ENCODE measurements at regions not wholly inside any gene's neighbourhood (a gene's known extent, or its start where the extent isn't known, plus 50 kb on each side); places are given as distances from the start of the nearest gene placed in this dataset.

DNA sequence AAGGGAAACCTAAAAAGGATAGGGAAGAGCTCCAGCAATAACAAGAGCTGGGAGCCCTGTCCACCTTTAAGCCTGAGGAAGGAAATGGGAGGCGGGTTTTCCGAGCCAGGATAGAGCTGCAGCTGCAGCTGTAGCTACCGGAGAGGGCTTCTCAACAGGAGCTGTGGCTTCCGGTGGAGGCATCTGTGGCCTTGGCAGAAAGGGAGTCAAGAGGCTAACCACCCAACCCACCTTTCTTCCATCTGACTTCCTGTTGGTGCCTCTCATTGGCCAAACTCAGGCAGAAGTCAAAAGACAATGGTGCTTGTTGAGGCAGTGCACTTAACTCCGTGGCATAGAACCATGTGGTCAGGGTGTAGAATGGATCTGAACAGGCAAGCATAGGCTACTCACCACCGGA lies 313.1 kb upstream of the DAB1 start:
- Histone ChIP-seq H3K9ac (ENCODE audit: extremely low read depth, low read length, poor library complexity, severe bottlenecking) (no peak overlapping the region), H3K4me3 (ENCODE audit: low read length) (no peak overlapping the region), H3K36me3 (ENCODE audit: control insufficient read depth, insufficient read depth, low read length) (no peaks in the 10 kb centered on the region), H3K4me1 (ENCODE audit: control insufficient read depth, insufficient read depth, low read length) (no peaks in the 10 kb centered on the region), H3K9me3 (ENCODE audit: control insufficient read depth, low read length) (no peaks in the 10 kb centered on the region), H3K27me3 (ENCODE audit: control insufficient read depth, insufficient read depth, low read length, poor library complexity, severe bottlenecking) (peaks cover 42% of the 10 kb centered on the region), H3K27ac (ENCODE audit: low read depth, low read length) (no peak overlapping the region)
- DNase-seq, result no peak
- no peaks in the 10 kb centered on the region for H3K36me3 Mint-ChIP-seq (ENCODE audit: low read depth)
- H3K4me3 Mint-ChIP-seq, result no peak overlapping the region
- H3K27me3 Mint-ChIP-seq (ENCODE audit: insufficient read depth), result peaks cover 56% of the 10 kb centered on the region
- TF ChIP-seq CTCF (conservative IDR thresholded peaks at IDR 0.05), result no peak
- 91 to 93% methylated on average over 5 to 6 of the region's 6 CpGs for WGBS, 2 experiments (ENCODE audit: insufficient coverage in 1 of 2, insufficient read length in 1 of 2)
- H3K4me1 Mint-ChIP-seq, result peaks cover 2% of the 10 kb centered on the region
- H3K9me3 Mint-ChIP-seq, result no peaks in the 10 kb centered on the region
- H3K27ac Mint-ChIP-seq, result no peak overlapping the region

GRCh38 chr1:57729181-57729580 lies 305.3 kb upstream of the DAB1 start:
- H3K27me3 ChIP-seq (ENCODE audit: control insufficient read depth, insufficient read depth, low read length, poor library complexity, severe bottlenecking), result peaks cover 88% of the 10 kb centered on the region
- no peak overlapping the region for H3K4me3 ChIP-seq (ENCODE audit: low read length)
- no peak for DNase-seq
- no peak for TF ChIP-seq CTCF (conservative IDR thresholded peaks at IDR 0.05)
- no peaks in the 10 kb centered on the region for H3K9me3 ChIP-seq (ENCODE audit: control insufficient read depth, low read length)
- Mint-ChIP-seq H3K27ac (no peak overlapping the region), H3K27me3 (ENCODE audit: insufficient read depth) (peaks cover 92% of the 10 kb centered on the region), H3K9me3 (no peaks in the 10 kb centered on the region), H3K4me1 (peaks cover 12% of the 10 kb centered on the region), H3K36me3 (ENCODE audit: low read depth) (no peaks in the 10 kb centered on the region), H3K4me3 (no peak overlapping the region)
- WGBS, 2 experiments (ENCODE audit: insufficient coverage in 1 of 2, insufficient read length in 1 of 2), result 95 to 100% methylated on average over 3 to 7 of the region's 7 CpGs
- no peak overlapping the region for H3K27ac ChIP-seq (ENCODE audit: low read depth, low read length)
- no peak overlapping the region for H3K9ac ChIP-seq (ENCODE audit: extremely low read depth, low read length, poor library complexity, severe bottlenecking)
- H3K36me3 ChIP-seq (ENCODE audit: control insufficient read depth, insufficient read depth, low read length), result no peaks in the 10 kb centered on the region
- no peaks in the 10 kb centered on the region for H3K4me1 ChIP-seq (ENCODE audit: control insufficient read depth, insufficient read depth, low read length)

GRCh38 chr1:57727121-57727520 lies 303.3 kb upstream of the DAB1 start:
- WGBS, 2 experiments (ENCODE audit: insufficient coverage in 1 of 2, insufficient read length in 1 of 2), result 90 to 94% methylated on average over 5 of the region's 5 CpGs
- Mint-ChIP-seq H3K27me3 (ENCODE audit: insufficient read depth) (peaks cover 90% of the 10 kb centered on the region), H3K27ac (no peak overlapping the region), H3K9me3 (no peaks in the 10 kb centered on the region), H3K4me1 (peaks cover 25% of the 10 kb centered on the region), H3K4me3 (no peak overlapping the region), H3K36me3 (ENCODE audit: low read depth) (no peaks in the 10 kb centered on the region)
- H3K36me3 ChIP-seq (ENCODE audit: control insufficient read depth, insufficient read depth, low read length), result no peaks in the 10 kb centered on the region
- peaks cover 3% of the 10 kb centered on the region for H3K4me1 ChIP-seq (ENCODE audit: control insufficient read depth, insufficient read depth, low read length)
- no peak overlapping the region for H3K9ac ChIP-seq (ENCODE audit: extremely low read depth, low read length, poor library complexity, severe bottlenecking)
- no peak overlapping the region for H3K27ac ChIP-seq (ENCODE audit: low read depth, low read length)
- TF ChIP-seq CTCF (conservative IDR thresholded peaks at IDR 0.05), result no peak
- H3K4me3 ChIP-seq (ENCODE audit: low read length), result no peak overlapping the region
- no peak for DNase-seq
- H3K9me3 ChIP-seq (ENCODE audit: control insufficient read depth, low read length), result no peaks in the 10 kb centered on the region
- peaks cover 83% of the 10 kb centered on the region for H3K27me3 ChIP-seq (ENCODE audit: control insufficient read depth, insufficient read depth, low read length, poor library complexity, severe bottlenecking)
